Liver (tissue), 8 donors: ENCODE measurements at regions not wholly inside any gene's neighbourhood (a gene's known extent, or its start where the extent isn't known, plus 50 kb on each side); places are given as distances from the start of the nearest gene placed in this dataset.

ENCODE experiments used
- DNase-seq: peaks from one replicate; pipeline ENCODE4 v3.0.0-alpha.2; 2017; ENCODE audit warnings: low spot score
- H3K27ac ChIP-seq, 2 donors: one replicate each; pipeline ENCODE4 v1.7.0; 2013; ENCODE audit warnings: inconsistent platforms in 2 of 2, low read length in 2 of 2, control low read depth in 1 of 2, low read depth in 1 of 2, mild to moderate bottlenecking in 1 of 2
- H3K27me3 ChIP-seq, 4 donors: one replicate each; pipeline versions ENCODE4 v1.6.1 to v1.7.0; 2013; ENCODE audit warnings: low read length in 3 of 4, inconsistent platforms in 1 of 4, mild to moderate bottlenecking in 1 of 4, moderate library complexity in 1 of 4; ENCODE audit not compliant: control insufficient read depth in 4 of 4, insufficient read depth in 4 of 4
- H3K36me3 ChIP-seq, 4 donors: one replicate each; pipeline versions ENCODE4 v1.6.1 to v1.7.0; 2013; ENCODE audit warnings: low read length in 3 of 4, mild to moderate bottlenecking in 3 of 4, low read depth in 1 of 4, moderate library complexity in 1 of 4; ENCODE audit not compliant: control insufficient read depth in 4 of 4, insufficient read depth in 3 of 4
- H3K4me1 ChIP-seq, 4 donors: one replicate each; pipeline versions ENCODE4 v1.6.1 to v1.7.0; 2013; ENCODE audit warnings: low read length in 3 of 4, mild to moderate bottlenecking in 3 of 4, moderate library complexity in 1 of 4; ENCODE audit not compliant: control insufficient read depth in 4 of 4, insufficient read depth in 4 of 4
- H3K4me3 ChIP-seq, 3 donors: one replicate each; pipeline versions ENCODE4 v1.6.1 to v1.7.0; 2013; ENCODE audit warnings: low read length in 3 of 3, control low read depth in 1 of 3, low read depth in 1 of 3, mild to moderate bottlenecking in 1 of 3
- H3K9ac ChIP-seq, 2 donors: one replicate each; pipeline ENCODE4 v1.7.0; 2013; ENCODE audit warnings: low read length in 2 of 2, mild to moderate bottlenecking in 2 of 2, moderate library complexity in 2 of 2, control low read depth in 1 of 2, low read depth in 1 of 2
- H3K9me3 ChIP-seq, 4 donors: one replicate each; pipeline versions ENCODE4 v1.6.1 to v1.7.0; 2013; ENCODE audit warnings: low read length in 3 of 4; ENCODE audit not compliant: control insufficient read depth in 4 of 4
- ATF3 ChIP-seq: IDR thresholded peaks from 2 replicates; pipeline ENCODE4 v1.6.1; 2016; ENCODE audit warnings: antibody characterized with exemption
- EGR1 ChIP-seq, 2 donors: IDR thresholded peaks; 2 replicates each; pipeline ENCODE4 v1.6.1; 2016 to 2018; ENCODE audit warnings: antibody characterized with exemption in 2 of 2, low read depth in 2 of 2
- FOXA1 ChIP-seq: IDR thresholded peaks from 2 replicates; pipeline ENCODE4 v1.6.1; 2016; ENCODE audit warnings: antibody characterized with exemption
- FOXA2 ChIP-seq: IDR thresholded peaks from 2 replicates; pipeline ENCODE4 v1.6.1; 2016; ENCODE audit warnings: antibody characterized with exemption
- GABPA ChIP-seq, 2 donors: IDR thresholded peaks in 1 of 2; conservative IDR thresholded peaks in 1 of 2; 2 replicates each; pipeline ENCODE4 v1.6.1; 2016; ENCODE audit warnings: antibody characterized with exemption in 2 of 2, mild to moderate bottlenecking in 1 of 2, moderate library complexity in 1 of 2
- HNF4G ChIP-seq: IDR thresholded peaks from 2 replicates; pipeline ENCODE4 v1.6.1; 2016; ENCODE audit warnings: antibody characterized with exemption
- JUND ChIP-seq, 2 donors: IDR thresholded peaks; 2 replicates each; pipeline ENCODE4 v1.6.1; 2016; ENCODE audit warnings: antibody characterized with exemption in 2 of 2
- MAX ChIP-seq: IDR thresholded peaks from 2 replicates; pipeline ENCODE4 v1.6.1; 2016; ENCODE audit warnings: antibody characterized with exemption
- NR2F2 ChIP-seq: IDR thresholded peaks from 2 replicates; pipeline ENCODE4 v1.6.1; 2016; ENCODE audit warnings: antibody characterized with exemption
- RAD21 ChIP-seq, 2 donors: IDR thresholded peaks; 2 replicates each; pipeline ENCODE4 v1.6.1; 2016; ENCODE audit warnings: antibody characterized with exemption in 2 of 2, mild to moderate bottlenecking in 2 of 2
- SP1 ChIP-seq: IDR thresholded peaks from 2 replicates; pipeline ENCODE4 v1.6.1; 2018; ENCODE audit warnings: antibody characterized with exemption, mild to moderate bottlenecking
- TAF1 ChIP-seq: conservative IDR thresholded peaks from 2 replicates; pipeline ENCODE4 v1.6.1; 2016; ENCODE audit warnings: antibody characterized with exemption, mild to moderate bottlenecking
- YY1 ChIP-seq: IDR thresholded peaks from 2 replicates; pipeline ENCODE4 v1.6.1; 2016; ENCODE audit warnings: antibody characterized with exemption, mild to moderate bottlenecking
- WGBS: extraction: QIAGEN DNeasy Blood & Tissue Kit; methylation state at CpG from one replicate; pipeline ENCODE4 v1.1.7; 2013; 5-methylcytosine and 5-hydroxymethylcytosine counted together
- TF ChIP-seq, protein P1 (sequence below): IDR thresholded peaks from 2 replicates; pipeline ENCODE4 v1.6.1; 2016; ENCODE audit warnings: antibody characterized with exemption
- TF ChIP-seq, protein P2 (sequence below): fragments of 150-350 bp; IDR thresholded peaks from 2 replicates; pipeline ENCODE4 v1.5.1; 2017; ENCODE audit warnings: improper control_type of control experiment, low read depth, low read length; ENCODE audit not compliant: missing input control
- TF ChIP-seq, protein P3 (sequence below): IDR thresholded peaks from 2 replicates; pipeline ENCODE4 v1.6.1; 2016; ENCODE audit warnings: antibody characterized with exemption, mild to moderate bottlenecking
- donor health status: healthy.
- donor health status: healthy.
- donor health status: healthy.
- donor health status: healthy.
- donor health status: healthy.

DNA sequence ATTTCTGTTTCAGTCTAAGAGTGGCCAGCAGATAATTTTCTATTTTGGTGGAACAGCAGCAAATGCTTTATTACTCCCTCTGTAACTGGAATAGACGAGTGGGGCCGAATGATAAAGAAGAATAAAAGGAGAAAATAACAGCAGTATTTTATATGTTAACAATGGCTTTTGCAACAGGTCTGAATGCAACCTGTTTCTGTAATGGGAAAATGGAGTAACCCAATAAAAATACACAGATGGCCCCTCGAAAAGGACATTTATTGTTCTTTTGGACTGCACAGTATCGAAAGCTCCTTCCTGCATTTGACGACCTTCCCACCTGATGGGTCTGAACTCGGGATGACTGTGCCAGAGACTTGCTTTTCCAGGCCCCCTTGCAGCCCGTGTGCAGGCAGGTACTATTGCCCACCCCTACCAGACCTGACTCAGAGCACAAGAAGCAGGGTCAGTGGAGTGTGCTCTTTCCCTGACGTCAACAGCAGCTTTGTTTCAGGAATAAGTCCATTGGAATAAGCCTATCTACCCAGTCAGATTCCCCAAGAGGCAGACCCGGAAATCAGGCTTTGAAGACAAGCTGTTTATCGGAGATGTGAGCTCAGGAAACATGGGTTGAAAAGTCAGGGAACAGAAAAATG, 306.5 kb upstream of the NEBL start:
- no peaks in the 10 kb centered on the region for H3K36me3 ChIP-seq
- H3K9ac ChIP-seq = no peak overlapping the region
- no peak overlapping the region for H3K27ac ChIP-seq
- H3K4me3 ChIP-seq = no peak overlapping the region
- H3K9me3 ChIP-seq = peaks cover 2 to 9% (median 8%) of the 10 kb centered on the region in 4 donors
- WGBS = 68% methylated on average over 10 of the region's 10 CpGs
- H3K4me1 ChIP-seq = no peaks in the 10 kb centered on the region
- DNase-seq = no peak
- H3K27me3 ChIP-seq = peaks cover 0 to 3% (median 0%) of the 10 kb centered on the region in 4 donors
- no peak for TF ChIP-seq ATF3
- TF ChIP-seq, protein P1, sequence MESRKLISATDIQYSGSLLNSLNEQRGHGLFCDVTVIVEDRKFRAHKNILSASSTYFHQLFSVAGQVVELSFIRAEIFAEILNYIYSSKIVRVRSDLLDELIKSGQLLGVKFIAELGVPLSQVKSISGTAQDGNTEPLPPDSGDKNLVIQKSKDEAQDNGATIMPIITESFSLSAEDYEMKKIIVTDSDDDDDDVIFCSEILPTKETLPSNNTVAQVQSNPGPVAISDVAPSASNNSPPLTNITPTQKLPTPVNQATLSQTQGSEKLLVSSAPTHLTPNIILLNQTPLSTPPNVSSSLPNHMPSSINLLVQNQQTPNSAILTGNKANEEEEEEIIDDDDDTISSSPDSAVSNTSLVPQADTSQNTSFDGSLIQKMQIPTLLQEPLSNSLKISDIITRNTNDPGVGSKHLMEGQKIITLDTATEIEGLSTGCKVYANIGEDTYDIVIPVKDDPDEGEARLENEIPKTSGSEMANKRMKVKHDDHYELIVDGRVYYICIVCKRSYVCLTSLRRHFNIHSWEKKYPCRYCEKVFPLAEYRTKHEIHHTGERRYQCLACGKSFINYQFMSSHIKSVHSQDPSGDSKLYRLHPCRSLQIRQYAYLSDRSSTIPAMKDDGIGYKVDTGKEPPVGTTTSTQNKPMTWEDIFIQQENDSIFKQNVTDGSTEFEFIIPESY = no peak
- TF ChIP-seq TAF1 = no peak
- TF ChIP-seq, protein P2, sequence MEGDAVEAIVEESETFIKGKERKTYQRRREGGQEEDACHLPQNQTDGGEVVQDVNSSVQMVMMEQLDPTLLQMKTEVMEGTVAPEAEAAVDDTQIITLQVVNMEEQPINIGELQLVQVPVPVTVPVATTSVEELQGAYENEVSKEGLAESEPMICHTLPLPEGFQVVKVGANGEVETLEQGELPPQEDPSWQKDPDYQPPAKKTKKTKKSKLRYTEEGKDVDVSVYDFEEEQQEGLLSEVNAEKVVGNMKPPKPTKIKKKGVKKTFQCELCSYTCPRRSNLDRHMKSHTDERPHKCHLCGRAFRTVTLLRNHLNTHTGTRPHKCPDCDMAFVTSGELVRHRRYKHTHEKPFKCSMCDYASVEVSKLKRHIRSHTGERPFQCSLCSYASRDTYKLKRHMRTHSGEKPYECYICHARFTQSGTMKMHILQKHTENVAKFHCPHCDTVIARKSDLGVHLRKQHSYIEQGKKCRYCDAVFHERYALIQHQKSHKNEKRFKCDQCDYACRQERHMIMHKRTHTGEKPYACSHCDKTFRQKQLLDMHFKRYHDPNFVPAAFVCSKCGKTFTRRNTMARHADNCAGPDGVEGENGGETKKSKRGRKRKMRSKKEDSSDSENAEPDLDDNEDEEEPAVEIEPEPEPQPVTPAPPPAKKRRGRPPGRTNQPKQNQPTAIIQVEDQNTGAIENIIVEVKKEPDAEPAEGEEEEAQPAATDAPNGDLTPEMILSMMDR = no peak
- TF ChIP-seq NR2F2 = no peak
- TF ChIP-seq HNF4G = no peak
- TF ChIP-seq FOXA2 = no peak
- TF ChIP-seq SP1 = no peak
- TF ChIP-seq, protein P3, sequence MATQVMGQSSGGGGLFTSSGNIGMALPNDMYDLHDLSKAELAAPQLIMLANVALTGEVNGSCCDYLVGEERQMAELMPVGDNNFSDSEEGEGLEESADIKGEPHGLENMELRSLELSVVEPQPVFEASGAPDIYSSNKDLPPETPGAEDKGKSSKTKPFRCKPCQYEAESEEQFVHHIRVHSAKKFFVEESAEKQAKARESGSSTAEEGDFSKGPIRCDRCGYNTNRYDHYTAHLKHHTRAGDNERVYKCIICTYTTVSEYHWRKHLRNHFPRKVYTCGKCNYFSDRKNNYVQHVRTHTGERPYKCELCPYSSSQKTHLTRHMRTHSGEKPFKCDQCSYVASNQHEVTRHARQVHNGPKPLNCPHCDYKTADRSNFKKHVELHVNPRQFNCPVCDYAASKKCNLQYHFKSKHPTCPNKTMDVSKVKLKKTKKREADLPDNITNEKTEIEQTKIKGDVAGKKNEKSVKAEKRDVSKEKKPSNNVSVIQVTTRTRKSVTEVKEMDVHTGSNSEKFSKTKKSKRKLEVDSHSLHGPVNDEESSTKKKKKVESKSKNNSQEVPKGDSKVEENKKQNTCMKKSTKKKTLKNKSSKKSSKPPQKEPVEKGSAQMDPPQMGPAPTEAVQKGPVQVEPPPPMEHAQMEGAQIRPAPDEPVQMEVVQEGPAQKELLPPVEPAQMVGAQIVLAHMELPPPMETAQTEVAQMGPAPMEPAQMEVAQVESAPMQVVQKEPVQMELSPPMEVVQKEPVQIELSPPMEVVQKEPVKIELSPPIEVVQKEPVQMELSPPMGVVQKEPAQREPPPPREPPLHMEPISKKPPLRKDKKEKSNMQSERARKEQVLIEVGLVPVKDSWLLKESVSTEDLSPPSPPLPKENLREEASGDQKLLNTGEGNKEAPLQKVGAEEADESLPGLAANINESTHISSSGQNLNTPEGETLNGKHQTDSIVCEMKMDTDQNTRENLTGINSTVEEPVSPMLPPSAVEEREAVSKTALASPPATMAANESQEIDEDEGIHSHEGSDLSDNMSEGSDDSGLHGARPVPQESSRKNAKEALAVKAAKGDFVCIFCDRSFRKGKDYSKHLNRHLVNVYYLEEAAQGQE = no peak
- no peak for TF ChIP-seq RAD21 (IDR thresholded peaks at IDR 0.05)
- TF ChIP-seq FOXA1 = no peak
- TF ChIP-seq JUND (IDR thresholded peaks at IDR 0.05) = no peak

GRCh38 chr10:21202776-21203462, 305.8 kb upstream of the NEBL start:
- Histone ChIP-seq H3K27me3 (peaks cover 0 to 3% (median 0%) of the 10 kb centered on the region in 4 donors), H3K27ac (no peak overlapping the region), H3K36me3 (no peaks in the 10 kb centered on the region), H3K9ac (no peak overlapping the region), H3K4me1 (no peaks in the 10 kb centered on the region), H3K4me3 (no peak overlapping the region), H3K9me3 (peaks cover 7 to 13% (median 11%) of the 10 kb centered on the region in 4 donors)
- WGBS = 69% methylated on average over 5 of the region's 5 CpGs
- no peak for DNase-seq
- TF ChIP-seq HNF4G = no peak
- no peak for TF ChIP-seq YY1
- TF ChIP-seq, protein P3 = no peak
- TF ChIP-seq GABPA (IDR thresholded peaks at IDR 0.05 in 1 of 2, conservative IDR thresholded peaks at IDR 0.05 in 1 of 2) = no peak
- TF ChIP-seq, protein P2 = no peak
- no peak for TF ChIP-seq RAD21 (IDR thresholded peaks at IDR 0.05)
- TF ChIP-seq TAF1 = no peak
- no peak for TF ChIP-seq EGR1 (IDR thresholded peaks at IDR 0.05; ENCODE audit: low read depth in 2 of 2)
- no peak for TF ChIP-seq NR2F2
- TF ChIP-seq MAX = no peak
